GM21367 (cell line): ENCODE measurements at regions not wholly inside any gene's neighbourhood (a gene's known extent, or its start where the extent isn't known, plus 50 kb on each side); places are given as distances from the start of the nearest gene placed in this dataset.

Experiments used
- ATAC-seq: cut with Tn5 transposase; IDR thresholded peaks from one replicate; pipeline ENCODE4 v1.9.1; 2021; ENCODE audit not compliant: unreplicated experiment

DNA sequence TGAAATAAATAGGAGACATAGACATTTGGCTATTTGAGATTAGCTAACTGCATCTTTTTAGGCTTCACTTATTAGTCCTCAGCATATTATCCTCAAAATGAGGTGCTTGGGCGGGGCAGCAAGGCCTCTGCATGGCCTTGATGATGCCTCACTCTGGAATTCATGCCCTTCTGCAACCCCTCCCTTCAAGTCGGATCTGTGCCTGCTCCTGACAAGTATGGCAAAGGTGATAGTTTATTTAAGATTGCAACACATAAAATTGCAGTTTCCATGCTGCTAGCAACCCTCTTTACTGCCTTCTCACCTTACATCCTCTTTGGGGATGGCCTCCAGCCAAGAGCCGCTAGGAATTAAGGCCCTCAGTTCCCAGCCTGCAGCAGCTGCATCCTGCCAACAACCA, 241.3 kb upstream of the ADARB2 start:
- no peak for ATAC-seq

DNA sequence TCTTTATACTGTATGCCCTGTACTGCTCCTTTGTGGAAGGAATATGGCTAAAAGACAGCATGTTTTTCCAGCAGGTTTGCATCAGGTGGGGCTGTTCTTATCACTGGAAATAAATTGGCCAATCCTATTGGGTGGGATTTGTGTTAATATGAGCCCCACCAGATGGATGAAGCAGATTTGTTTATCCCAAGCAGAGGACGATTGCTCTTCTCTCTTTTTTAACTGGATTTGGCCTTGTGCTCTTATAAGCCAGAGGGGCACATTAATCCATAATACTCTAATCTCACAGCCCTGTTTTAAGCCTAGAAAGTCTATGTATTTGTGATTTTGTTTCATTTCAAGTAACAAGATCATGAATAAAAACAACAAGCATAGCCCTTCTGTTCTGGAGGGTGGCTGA, 240.1 kb upstream of the ADARB2 start:
- ATAC-seq = no peak

DNA sequence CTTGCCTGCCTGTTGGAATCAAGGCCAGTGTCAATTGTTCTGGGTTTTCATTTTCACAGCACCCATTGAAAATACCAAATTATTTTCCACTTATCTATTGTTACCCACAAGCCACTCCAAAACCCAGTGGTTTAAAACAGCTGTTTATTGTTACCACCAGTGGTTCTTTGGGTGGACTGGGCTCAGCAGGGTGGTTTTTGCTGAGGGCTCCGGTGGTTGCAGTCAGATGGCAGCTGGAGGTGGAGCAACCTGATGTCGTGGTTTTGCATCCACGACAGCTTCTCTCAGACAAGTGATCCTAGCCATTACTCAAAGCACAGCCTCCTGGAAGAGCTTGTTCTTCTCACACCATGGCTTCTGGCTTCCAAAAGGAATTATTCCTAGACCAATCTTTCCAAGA, 235.1 kb upstream of the ADARB2 start:
- ATAC-seq = no peak

DNA sequence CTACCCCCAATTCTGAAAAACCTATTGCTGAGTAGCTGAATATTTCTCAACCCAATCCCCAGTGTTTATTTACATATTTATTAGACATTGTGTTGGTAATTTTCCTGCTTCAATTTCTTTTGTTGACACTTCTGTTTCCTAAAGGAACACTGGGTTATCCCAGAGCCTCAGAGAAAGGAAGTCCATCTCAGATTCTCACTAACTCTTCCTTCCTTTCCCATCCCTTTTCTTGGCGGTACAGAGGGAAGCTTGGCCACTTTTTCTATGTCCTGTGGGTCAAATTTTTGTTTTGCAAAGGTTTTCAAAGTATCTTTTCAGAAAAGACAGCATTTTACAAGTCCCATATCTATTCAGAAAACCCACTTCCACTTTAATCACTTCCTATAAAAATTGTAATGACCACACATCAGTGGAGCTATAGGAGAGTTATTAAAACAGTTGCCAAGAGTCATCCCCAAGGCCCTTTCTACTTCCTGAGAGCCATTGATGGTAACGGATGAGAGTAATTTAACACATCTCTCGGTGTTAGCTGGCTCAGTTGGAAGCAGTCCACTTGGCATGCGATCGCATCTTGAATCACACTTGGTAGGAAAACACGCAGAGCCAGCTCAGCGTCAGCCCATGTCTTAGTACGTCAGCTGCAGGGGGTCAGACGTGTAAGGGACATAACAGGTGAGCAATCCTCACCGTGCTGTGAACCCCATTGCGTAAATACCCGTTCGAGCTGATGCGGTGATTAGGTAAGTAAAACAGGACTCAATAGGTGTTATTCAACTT, 231.1 kb upstream of the ADARB2 start:
- no peak for ATAC-seq

DNA sequence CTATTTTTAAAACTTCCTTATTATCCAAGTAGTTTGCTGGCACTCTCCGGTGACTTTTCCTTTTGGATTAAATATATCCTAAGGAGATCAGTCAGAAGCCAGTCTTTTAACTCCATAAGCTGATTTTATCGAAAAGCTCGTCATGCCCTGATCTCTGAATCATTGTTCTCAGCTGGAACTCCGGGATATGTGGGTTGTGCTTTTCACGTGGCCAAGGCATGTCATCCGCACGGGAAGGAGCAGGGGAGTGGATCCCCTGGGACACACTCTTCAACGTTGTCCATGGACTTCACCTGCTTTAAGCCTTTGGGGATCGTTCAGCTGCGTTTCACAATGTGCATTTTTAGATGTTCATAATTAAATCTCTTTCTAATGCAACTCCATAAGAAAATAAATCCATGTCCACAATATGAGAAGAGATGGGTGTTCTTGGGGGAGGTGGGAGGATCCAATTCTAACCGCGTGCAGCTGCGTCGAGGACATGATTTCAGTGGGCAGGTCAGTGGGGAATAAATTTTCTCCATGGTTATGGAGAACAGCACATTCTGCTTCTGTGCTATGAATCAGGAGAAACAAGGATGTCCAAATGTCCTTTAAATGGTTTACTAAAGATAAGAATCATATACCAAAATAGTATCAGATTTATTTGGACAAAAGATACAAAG, 229.5 kb upstream of the ADARB2 start:
- no peak for ATAC-seq

DNA sequence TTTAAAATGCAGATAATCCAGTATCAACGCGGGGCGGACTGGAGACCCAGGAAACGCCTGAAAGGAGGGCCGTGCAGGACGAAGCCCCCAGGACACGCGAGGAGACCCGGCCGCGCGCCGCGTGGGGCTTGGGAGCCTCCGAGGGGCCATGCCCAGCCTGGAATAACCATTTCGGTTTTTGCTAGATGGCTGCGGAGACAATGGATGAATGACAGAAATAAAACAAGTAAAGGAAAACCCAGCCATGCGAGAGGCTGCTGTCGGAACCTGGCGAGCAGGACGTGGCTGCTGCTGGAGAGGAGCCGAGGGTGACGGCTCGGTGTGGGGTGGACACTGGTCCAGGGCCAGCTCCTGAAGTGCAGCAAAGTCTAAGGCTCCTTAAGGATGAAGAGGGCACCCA, 227.2 kb upstream of the ADARB2 start:
- no peak for ATAC-seq

DNA sequence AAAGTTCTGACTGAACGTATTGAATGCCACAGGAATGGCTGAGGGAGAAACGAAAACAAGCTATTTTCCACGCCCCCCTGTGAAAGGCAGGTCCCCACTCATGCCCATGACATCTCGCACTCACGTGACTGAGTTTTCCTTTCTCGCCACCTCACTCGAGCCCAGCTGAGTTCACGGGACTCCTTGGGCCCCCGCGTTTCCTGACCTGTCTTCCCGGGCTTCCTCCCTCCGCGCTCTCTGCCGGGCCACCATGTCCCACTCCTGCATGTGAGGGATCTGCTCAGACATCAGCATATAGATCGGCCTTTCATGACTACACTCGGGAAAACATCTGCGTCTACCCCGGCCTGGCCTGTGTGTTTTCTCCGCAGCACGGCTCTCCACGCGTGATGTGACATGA, 226.0 kb upstream of the ADARB2 start:
- no peak for ATAC-seq

DNA sequence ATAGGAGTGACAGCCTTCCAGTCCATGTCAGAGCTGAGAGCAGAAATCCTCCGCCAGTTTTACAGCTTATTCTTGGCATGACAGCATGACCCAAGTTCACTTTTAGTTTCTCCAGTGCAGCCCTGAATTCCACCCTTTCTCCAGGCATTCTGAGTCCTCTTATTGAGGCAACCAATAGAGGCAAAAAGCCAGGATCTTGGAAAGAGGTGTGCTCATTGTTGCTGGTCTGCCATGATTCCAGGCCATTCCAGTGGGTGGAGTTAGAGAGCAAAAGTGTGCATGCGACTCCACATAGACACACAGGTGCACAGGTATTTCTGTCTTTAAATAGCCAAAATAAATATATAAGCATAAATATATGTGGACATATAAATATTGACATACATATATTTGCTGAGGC, 224.7 kb upstream of the ADARB2 start:
- ATAC-seq = no peak

DNA sequence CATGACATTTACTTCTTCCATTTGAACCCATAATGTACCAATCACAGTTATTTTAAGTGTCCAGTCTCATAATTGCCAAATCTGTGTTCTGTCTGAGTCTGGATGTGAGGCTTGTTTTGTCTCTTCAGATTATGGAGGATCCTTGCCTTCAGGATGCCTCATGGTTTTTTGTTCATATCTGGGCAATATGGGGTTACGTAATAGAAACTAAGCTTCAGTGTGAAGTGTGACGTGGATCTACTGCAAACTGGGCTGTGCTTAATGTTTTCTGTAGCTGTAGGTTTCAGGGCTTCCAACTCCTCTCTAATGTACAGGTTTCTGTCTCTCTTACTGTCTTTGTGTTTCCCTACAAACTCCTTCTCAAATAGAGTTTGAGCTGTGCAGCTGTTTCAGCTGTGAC, 223.7 kb upstream of the ADARB2 start:
- no peak for ATAC-seq

DNA sequence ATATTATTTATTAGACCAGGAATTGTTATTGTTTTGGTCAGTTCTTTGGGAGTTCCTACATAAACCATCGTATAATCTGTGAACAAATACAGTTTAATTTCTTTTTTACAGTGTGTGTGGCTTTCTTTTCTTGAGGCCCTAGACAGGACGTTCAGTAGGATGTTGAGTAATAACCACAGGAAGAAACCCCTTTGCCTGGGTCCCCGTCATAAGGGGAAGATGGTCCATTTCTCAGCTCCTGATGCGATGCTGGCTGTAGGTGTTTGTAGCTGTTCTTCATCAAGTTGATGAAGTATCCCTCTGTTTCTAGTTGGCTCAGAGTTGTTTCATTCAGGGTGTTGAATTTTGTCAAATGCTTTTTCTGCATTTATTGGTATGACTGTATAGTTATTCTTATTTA, 219.7 kb upstream of the ADARB2 start:
- no peak for ATAC-seq

DNA sequence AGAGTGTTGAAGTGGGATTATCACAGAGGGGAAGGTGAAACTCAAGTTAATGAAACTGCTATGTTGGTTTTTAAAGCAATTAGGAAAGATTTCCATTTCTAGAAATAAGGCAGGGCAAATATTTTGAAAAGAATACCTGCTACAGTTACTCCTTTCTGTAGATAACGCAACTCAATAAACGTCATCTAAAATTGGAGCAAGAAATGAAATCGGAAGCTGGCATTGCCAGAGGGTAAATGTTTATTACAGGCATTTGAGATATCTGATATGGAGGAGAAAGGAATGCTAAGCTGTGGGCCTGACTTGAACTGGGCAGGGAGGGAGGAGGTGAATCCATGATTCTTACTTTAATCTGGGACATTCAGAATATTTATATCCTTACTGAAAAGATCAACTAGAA, 217.0 kb upstream of the ADARB2 start:
- no peak for ATAC-seq

DNA sequence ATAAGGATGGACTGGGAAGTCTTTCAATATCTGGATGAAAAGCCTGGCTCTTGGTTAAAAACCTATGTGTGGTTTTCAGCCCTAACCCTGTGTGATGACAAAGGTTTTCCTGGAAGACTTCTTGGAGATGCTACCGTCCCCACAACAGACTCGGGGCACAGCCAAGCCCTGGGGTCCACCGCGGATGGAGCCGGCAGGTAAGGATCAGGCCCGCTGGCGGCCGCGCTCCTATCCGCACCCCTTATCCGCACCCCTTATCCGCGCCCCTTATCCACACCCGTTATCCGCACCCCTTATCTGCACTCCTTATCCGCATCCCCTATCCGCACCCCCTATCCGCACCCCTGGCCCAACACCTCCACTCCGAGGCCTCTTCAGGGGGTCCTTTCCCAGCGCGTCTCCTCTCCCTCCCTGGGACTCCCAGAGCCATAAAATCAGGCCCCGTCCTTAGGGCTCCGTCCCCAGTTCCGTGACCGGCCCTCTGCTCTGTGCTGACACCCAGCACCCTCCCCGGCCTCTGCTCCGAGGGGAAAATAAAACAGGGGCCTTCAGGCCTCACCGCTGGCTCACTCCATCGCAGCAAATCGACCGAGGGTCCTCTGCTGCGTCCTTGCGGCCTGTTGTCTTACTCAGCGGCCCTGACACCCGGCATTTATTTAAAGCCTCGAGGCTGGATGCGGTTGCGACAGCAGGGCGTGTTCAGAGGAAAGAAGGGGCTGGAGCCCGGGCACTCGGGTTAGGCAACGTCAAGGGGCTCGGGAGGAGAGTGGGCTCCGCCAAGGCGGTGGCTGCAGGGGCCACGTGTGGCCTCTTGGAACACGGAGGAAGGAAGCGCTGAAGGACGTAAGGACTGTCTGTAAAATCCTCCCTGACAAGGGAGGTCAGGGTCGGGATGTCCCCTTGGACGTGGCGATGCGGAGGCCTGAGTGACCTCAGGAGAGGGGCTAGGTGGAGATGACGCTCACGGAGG, 215.1 kb upstream of the ADARB2 start:
- no peak for ATAC-seq

DNA sequence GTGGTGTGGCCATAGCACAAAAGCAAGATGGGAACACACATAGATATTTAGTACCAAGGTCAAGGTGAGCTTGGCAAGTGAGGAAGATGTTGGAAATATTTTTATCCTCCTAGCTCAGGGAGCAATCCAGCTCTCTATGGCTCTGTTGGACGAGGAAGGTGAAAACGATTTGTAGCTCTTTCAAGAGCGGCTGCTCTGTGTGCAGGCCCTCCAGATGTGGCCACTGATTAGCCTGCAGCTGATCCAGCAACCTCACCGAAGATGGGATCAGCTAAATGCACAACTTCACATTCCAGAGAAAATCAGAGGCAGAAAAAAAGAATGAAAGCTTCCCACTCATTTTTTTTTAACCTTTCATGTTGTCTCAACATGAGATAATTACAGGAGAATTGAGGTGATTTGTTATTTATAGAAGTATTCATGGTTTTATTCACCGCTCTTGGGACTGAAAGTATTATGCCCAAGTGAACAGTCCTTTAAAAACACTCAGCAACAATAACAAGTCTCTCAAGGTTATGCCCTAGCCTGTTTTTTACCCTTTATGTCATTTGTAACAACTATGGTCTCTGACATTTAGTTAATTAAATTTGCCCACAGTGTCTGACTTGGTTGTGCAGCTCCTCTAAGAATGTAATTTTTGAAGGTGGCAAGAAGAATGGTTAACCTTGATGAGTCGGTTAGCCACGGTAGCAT, 213.6 kb upstream of the ADARB2 start:
- no peak for ATAC-seq

DNA sequence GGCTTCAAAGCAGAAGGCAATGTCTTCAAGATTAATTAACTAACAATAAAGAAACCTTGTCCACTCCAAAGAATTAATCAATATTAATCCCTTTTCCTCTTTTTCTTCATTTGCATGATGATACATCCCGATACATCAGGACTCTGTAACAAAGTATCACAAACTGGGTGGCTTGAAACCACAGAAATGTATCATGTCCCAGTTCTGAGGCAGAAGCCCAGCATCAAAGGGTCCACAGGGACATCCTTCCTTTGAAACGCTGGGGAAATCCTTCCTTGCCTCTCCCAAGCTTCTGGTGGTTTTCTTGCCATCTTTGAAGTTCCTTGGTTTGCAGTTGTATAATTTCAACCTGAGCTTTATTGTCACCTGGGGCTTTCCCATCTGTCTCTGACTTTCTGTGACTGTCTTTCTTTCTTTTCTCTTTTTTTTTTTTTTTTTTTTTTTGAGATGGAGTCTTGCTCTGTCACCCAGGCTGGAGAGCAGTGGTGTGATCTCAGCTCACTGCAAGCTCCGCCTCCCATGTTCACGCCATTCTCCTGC, 210.2 kb upstream of the ADARB2 start:
- ATAC-seq = no peak

DNA sequence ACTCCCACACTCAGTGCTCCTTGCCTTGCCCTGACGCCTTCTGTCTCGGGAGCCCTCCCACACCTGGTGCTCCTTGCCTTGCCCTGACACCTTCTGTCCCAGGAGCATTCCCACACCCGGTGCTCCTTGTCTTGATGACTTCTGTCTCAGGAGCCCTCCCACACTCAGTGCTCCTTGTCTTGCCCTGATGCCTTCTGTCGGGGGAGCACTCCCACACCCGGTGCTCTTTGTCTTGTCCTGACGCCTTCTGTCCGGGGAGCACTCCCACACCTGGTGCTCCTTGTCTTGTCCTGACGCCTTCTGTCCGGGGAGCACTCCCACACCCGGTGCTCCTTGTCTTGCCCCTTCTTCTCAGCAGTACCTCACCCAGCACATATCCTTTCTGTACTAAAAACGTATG, 207.2 kb upstream of the ADARB2 start:
- ATAC-seq = no peak

DNA sequence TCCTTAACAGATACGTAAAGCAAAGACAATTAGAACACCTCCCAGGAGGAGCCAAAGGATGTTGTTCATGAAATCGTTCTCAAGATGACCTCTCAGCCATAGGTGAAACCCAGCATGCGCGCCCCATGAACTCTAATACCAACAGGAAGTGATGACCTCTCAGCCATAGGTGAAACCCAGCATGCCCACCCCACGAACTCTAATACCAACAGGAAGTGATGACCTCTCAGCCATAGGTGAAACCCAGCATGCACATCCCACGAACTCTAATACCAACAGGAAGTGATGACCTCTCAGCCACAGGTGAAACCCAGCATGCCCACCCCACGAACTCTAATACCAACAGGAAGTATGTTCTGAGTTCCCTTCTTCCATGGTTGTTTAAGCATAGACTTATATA, 205.2 kb upstream of the ADARB2 start:
- ATAC-seq = no peak

DNA sequence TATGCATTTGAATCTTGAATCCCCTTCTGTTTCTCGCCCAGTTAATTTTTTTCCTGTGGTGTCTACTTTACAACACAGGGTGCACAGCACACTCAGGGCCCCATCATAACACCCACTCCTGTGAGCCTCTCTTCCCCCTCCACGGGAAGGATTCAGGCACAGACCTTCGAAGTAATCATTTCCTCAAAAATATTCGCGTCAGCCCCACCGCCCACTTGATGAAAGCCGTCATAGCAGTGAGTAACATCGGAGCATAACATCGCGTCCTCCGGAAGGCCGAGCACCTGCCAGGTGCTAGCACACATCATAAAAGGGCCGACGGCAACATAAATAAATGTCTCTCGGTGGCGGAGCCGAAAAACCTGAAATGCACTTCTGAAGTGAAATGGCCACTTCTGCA, 201.7 kb upstream of the ADARB2 start:
- no peak for ATAC-seq

DNA sequence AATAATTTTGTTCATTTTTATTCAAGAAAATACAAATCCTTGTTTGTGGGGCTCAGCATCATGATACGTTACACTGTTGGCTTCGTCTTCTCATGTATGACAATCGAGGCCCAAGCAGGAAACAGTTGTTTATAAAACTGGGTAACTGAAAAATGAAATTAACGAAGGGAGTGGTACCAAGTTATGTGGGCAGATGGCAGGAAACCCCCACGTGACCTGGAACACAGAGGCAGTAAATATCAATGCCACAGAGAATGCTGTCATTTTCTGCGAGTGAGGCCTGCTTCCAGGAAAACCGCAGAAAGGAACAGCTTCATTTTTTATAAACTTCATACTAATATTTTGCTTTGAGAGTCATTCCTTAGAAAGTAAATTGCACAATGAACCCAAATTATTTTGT, 201.0 kb upstream of the ADARB2 start:
- ATAC-seq = no peak

DNA sequence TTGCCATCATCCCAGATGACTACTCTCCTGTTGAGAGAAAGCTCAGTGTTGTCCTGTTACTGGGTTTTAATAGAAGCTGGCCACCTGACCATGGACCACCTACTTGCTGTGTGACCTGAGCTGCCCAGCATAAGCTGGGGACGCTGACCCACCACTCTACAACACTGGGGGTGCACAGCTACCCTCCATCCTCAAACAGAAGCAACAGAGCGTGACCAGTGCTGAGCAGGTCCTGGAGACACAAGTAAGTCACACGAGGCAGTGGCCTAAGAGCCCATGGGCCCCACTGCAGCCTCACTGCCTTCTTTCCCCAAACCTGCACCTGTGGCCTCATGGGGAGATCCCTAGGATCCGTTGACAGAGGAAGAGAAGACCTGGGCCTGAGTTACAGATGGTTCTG, 198.6 kb upstream of the ADARB2 start:
- no peak for ATAC-seq

DNA sequence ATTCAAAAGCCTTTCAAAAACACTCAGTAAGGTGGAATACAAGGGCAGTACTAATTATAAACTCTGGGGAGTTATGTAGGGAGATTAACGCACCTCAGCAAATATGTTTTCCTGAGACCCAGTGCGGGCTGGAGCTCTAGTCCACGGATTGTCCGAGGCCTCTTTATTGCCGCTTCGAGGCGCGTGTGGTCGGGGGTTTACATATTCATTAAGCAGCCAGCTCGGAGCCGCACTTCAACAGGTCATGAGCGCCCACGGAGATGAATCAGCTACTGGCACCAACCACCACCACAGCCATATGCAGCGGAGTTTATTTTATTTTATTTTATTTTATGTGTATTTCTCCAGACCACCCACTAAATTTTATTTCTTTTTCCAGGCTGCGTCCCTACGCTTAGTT, 195.9 kb upstream of the ADARB2 start:
- ATAC-seq = no peak

DNA sequence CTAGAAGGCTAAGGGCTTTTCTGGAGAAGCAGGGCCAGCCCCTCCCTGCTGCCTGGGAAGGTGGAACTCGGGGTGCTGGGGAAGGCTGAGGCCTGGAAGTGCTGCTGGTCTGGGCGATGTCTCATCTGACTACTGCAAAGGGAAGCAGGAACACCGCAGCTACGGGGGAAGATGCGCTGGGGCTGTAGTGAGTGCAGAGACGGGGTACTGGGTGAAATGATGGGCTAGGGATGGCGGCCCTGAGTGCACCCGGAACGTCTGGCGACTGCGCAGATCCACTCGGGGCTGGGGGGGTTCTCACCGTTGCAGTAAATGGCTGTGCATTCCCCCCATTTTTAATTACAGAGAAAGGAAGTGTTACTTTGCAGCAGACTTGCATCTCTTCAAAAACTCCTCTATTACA, 195.4 kb upstream of the ADARB2 start:
- no peak for ATAC-seq
